ENCODE measurements at regions not wholly inside any gene's neighbourhood (a gene's known extent, or its start where the extent isn't known, plus 50 kb on each side); places are given as distances from the start of the nearest gene placed in this dataset.

DNA sequence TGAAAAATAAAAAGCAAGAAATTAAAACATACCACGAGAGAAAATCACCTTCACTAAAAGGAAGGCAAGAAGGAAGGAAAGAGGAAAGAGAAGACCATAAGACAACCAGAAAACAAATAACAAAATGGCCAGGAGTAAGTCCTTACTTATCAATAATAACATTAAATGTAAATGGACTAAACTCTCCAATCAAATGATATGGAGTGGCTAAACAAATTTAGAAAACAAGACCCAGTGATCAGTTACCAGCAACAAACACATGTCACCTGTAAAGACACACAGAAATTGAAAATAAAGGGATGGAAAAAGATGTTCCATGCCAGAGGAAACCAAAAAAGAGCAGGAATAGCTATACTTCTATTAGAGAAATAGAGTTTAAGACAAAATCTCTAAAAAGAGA is 85.0 kb upstream of the SLC38A4 start:
- no peak for DNase-seq (ENCODE audit: low read depth, low spot score)

DNA sequence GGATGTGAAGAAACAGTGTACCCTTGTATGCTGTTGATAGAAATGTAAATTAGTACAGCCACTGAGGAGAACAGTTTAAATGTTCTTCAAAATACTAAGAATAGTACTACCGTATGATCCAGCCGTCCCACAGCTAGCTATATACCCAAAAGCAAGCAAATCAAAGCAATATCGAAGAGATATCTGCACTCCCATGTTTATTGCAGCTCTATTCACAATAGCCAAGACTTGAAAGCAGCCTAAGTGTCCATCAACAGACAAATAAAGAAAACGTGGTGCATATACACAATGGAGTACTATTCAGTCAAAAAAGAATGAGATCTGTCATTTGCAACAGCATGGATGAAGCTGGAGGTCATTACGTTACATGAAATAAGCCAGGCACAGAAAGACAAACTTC is 88.5 kb upstream of the SLC38A4 start:
- DNase-seq (ENCODE audit: low read depth, low spot score): no peak

DNA sequence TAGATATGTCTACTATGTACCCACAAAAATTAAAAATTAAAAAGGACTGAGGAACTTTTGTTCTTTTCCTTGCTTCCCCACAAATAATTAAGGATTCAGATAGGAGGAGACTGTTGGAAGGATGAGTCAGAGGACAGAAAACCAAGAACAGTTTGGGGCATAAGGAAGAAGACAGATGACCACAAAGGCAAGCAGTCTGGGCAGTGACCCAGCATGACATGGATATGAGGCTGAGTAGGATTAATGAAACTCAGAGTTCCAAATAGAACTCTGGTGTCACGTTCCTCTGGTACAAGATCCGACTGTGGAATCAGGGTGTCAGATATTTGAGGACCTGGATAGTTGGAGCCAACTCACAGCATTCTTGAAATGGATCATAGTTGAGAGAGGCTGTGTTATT is 89.3 kb upstream of the SLC38A4 start:
- DNase-seq (ENCODE audit: low read depth, low spot score): peak; percentile 77

DNA sequence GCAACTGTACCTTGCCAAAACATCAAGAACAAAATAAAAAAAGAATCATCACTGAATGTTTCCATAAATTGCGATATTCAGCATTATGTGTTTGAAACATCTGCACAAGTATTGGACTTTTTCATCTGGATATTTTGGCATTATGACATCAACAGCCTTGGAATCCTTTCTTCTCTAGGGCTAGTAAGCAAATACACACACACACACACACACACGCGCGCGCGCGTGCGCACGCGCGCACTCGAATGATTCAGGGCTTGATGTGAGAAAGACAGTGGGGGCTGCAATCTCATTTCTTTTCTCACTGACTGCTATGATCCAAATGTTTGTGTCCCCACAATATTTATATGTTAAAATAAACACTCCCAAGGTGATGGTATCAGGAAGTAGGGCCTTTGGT is 90.0 kb upstream of the SLC38A4 start:
- DNase-seq (ENCODE audit: low read depth, low spot score): peak; percentile 33

DNA sequence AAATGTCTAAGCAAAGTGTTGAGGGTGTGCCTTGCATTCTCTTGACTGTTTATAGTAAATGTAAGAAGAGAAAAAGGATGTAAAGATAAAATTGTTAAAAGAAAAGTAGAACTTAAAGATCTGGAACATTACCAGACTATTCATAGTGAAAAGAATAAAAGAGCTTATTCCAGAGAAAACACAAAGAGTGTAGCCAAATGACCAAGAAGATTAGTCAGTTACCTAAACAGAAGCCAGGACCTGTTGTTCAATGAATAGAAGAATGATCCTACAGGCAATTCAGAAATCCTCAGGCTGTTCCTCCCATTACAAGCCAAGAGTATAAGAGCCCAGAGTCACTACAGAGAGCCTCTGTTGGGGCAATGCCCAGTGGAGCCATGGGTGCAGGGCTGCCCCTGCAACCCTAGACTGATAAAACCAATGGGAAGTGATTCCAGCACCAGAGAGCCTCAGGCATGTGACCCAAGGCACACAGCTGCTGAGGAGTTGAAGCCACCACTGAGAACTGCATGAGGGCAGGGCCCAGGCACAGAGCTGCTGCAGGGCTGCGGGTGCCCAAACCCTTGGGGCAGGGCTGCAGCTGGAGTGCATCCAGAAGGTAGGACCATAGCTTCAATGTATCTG is 91.1 kb upstream of the SLC38A4 start:
- DNase-seq (ENCODE audit: low read depth, low spot score): no peak

DNA sequence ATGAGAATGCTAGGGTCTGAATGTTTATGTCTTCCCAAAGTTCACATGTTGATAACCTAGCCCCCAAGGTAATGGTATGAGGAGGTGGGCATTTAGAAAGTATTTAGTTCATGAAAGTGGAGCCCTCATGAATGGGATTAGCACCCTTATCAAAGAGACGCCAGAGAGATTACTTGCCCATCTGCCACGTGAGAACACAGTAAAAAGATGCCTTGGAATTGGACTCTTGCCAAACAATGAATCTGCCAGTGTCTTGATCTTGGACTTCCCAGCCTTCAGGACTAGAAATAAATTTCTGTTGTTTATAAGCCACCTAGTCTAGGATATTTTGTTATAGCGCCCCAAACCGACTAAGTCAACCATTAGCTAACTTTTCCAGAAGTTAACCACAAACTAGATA is 92.0 kb upstream of the SLC38A4 start:
- no peak for DNase-seq (ENCODE audit: low read depth, low spot score)

DNA sequence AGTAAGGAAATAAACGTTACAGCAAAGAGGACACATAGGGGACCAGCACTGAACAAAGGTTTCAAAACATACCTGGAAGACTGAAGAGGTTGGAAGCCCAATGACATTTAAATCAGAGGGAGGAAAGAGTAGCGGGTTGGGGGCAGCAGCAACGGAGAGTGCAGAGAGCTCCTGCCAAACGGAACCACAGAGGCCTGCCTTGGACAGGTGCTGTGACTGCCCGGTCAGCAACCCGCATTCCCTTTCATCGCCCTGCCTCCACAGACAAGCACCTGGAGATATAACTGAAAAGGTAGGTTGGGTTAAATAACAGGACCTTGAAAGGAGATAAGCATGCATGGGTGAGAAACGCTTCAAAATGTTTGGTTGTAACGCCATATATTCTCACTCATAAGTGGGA is 92.8 kb upstream of the SLC38A4 start:
- no peak for DNase-seq (ENCODE audit: low read depth, low spot score)

DNA sequence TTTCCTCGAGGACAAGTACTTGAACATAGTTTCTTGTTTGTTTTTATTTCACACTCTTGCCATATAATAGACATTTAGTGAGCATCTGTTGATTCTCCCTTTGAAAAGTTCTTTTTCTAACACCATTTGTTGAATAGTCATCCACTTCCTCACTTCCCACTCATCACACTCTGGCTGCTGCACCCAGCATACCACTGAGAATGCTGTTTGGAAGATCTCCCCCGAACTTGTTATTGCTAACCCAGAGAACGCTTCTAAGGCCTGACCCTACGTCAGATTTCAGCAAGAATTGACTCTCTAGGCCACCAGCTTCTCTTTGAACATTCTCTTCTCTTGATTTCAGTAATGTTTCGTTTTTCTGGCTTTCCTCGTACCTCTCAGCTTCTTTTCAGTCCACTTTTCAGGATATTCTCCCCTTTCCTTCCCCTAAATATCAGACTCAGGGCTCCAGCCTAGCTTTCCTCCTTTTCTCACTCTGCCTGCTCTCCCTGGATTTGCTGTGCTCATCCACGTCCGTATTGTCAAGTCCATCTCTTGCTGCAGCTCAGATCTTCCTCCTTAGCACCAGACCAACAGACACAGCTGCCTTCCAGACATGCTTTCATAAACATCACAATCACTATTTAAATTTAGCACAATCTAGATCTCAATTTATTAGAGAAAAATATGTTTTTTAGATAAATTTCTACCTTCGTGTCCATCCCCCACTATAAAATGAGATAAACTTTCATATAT is 94.0 kb upstream of the SLC38A4 start:
- DNase-seq (ENCODE audit: low read depth, low spot score): no peak

DNA sequence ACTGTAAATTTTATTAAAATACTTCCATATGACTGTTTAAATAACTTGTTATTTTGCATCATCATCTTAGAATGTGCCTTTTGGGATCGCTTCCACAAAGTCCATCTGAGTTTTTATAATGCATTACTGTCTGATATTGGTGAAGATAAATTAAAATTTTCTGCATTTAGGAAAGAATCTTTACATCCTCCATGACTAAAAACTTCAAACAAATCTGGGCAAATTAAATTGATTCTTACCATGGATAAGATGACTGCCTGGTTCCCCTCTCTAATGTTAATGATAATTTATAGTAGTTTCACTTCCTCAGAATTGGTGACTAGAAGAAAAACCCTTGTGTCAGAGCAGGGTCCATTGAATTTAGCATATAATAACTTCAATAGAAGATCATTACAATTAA is 94.7 kb upstream of the SLC38A4 start:
- no peak for DNase-seq (ENCODE audit: low read depth, low spot score)

DNA sequence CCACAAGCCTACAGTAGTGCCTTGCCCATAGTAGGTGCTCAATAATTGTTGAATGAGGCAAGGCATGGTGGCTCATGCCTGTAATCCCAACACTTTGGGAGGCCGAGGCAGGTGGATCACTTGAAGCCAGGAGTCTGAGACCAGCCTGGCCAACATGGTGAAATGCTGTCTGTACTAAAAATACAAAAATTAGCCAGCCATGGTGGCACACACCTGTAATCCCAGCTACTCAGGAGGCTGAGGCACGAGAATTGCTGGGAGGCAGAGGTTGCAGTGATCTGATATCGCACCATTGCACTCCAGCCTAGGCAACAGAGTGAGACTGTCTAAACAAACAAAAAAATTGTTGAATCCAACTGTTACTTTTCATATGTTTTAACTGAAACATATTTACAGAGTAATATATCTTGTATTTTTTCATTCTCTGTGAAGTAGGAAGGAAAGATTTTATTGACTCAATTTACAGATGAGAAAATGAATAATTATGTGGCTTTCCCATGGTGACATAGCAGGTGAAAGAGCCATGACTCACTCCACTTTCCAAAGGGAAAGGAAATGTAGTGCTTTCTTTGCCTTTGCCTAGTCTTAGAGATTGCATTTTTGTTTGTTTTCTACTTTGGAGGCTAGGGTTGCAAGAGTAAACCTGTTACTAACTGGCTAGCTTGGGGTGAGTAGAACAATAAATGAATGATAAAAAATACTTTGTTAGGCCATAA is 95.4 kb upstream of the SLC38A4 start:
- peak; percentile 57 for DNase-seq (ENCODE audit: low read depth, low spot score)

DNA sequence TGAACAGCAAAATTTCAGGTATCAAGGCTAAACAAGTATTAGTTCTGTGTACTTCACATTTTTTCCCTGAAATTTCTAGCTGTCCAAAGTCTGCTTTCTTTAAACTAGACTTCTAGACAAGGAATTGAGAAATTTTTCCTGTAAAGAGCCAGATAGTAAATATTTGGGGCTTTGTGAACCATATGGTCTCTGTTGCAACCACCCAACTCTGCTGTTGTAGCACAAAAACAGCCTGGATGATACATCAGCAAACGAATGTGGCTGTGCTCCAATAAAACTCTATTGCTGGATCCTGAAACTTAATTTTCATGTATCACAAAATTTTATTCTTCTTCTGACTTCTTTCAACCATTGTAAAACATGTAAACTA is 96.0 kb upstream of the SLC38A4 start:
- DNase-seq (ENCODE audit: low read depth, low spot score): no peak

DNA sequence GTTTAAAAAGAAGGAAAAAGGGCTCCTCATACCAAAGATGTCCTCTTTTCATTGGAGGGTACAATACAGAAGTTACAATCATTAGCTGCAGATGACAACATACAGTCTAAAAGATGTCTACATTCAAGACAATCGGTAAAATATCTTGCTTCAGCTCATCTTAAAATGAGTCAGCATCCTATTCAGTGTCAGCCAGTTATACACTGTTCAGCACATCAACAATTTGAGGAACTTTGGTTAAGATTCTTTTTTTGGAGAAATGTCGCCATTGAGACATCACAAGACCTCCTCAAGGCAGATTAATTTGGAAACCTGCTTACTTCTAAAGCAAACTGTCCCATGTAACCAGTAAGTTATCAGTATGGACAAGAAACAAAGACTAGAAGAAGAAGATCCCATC is 100.7 kb upstream of the SLC38A4 start:
- no peak for DNase-seq (ENCODE audit: low read depth, low spot score)

DNA sequence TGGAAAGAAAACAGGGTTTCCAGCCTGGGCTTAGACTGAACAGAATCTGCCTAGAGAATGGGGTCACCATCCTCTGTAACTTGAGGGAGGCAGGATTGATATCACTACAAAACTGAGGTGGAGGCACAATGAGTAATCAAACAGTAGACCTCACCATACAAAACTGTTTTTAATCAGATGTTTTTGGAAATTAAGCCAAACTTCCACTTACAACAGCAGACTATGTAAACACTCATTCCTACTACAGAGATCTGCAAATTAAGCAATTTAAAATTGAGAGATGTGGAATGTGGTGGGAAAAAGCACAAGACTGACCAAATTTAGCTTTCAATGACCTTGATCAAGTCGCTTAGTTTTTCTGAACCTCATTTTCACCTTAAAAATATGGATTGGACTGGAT is 104.3 kb upstream of the SLC38A4 start:
- DNase-seq (ENCODE audit: low read depth, low spot score): no peak

DNA sequence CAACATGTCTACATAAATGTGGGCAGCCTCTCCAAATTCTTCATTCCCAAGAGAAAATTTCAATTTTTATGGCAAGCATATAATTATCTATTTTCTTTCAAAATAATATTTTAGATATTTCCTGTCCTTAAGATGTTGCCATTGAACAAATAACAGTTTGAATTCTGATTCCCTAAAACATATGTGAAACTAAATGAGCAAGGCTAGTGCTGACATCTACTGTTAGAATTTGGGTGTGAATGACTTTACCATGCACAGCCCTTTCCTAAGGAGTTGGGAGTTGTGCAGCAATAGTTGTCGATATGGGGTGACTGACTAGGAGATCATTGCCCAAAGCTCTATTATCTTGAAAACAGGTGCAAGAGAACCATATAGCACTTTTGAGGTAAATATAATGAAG is 108.2 kb upstream of the SLC38A4 start:
- DNase-seq (ENCODE audit: low read depth, low spot score): peak; percentile 66

DNA sequence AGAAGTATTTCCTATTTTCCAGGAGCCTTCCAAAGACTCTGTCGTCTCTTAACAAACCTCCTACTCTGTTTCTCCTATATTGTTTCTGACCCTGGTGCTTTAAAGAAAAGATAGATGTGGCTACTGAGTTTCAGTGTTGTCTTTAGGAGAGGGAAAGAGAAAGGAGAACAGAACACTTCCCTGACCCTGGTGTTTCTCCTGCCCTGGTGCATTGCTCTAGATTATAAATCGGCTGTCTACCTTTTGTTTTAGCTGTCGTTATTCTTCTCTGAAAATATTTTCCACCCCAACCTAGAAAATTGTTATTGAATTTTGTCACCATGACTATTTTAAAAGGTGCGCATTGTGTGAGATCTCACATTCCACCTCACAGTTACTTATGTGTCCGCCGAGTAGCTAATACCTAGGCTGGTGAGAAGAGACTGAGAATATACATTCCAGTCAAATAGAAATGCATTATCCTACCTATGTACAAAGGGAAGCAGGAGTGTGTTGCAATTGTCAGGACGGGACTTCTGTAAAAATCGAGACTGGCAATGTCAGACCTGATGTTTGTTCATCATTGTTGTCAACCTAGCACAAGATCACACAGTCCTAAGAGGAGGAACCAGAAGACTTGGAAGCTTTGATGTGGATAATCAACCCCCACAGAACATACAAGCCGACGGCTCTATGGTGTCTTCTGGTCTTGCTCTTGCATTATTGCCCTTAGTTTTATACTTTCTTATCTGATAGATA is 108.7 kb upstream of the SLC38A4 start:
- no peak for DNase-seq (ENCODE audit: low read depth, low spot score)

DNA sequence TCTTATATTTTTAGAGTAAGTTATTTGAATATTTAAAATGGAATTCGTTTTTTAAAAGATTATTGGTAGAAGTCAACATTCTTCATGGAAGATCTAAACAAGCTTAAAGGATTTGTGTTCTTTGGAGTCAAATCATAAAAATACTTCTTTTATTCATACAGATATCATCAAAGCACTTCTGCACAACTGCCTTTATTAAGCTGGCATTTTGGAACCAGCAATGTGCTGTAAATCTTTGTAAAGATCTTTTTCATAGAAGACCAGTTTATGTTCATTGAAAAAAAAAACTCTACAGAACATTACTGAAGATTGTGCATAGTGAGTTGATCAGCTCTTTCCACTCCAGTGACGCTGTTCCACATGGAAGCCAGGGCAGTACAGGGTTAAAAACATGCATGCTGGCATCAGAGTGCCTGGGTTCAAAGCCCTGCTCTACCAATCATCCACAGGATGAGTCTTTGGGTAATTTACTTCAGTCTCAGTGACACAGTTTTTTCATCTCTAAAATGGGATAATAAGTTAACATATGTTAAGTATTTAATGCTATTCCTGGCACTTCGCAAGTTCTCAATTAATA is 109.6 kb upstream of the SLC38A4 start:
- DNase-seq (ENCODE audit: low read depth, low spot score): no peak

DNA sequence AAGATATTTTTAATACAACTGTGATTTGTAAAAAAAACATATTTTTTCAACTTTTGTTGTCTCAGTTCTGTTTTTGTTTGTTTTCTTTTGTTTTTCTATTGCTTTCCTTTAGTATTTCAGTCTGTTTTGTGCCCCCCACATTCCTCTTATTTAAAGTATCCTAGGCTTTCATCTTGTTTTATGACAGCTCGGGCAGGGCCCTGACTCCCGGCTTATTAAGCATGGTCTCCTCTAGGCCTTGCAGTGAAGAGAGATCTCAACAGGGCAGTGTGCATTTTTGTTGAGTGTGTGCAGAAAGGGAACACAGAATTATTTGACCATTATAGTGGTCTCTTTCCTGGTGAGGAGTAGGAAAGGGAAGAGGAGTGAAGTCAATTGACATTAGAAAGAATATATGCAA is 110.2 kb upstream of the SLC38A4 start:
- DNase-seq (ENCODE audit: low read depth, low spot score): no peak

DNA sequence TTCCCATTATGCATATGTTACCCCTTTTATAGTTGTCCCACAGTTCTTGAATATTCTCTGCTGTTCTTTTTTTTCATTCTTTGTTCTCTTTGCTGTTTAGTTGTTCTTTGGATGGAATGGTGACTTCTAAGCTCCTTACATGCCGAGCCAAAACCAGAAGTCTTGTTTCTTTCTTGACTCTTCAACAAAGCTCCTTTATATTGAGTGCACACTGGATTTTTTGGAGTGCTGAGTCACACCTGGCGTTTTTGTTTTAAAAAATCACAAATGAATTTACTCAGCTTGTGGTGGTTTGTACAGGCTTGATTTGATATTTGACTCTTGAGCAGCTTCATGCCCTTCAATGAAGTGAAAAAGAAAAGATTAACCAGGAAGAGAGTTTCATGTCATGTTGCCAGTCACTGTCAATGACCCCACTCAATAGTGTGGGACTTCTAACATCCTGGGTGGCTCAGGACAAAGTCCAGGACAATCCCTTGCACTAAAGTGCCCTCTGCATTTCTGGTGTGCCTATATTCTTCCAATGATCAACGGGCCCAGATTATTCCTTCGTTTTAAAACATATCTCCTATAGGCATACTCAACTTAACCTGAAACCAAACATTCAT is 112.4 kb upstream of the SLC38A4 start:
- peak; percentile 32 for DNase-seq (ENCODE audit: low read depth, low spot score)

DNA sequence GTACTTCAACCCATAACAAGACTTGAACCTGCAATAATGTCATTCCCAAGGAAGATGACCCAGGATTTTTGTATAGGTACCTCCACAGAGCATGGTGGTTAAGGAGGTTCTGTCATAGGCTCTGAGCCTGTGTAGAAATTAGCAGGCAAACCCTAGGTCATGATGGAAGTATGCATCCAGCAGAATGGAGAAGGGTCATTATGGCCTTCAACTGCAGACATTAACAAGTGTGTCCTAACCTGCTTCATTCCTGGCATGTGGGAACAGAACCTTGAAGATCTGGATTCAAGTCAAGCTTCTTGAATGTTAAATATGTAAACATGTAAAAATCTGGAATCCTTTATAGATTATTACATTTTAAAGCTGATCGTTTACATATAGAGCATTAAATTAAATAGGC is 116.2 kb upstream of the SLC38A4 start:
- no peak for DNase-seq (ENCODE audit: low read depth, low spot score)

DNA sequence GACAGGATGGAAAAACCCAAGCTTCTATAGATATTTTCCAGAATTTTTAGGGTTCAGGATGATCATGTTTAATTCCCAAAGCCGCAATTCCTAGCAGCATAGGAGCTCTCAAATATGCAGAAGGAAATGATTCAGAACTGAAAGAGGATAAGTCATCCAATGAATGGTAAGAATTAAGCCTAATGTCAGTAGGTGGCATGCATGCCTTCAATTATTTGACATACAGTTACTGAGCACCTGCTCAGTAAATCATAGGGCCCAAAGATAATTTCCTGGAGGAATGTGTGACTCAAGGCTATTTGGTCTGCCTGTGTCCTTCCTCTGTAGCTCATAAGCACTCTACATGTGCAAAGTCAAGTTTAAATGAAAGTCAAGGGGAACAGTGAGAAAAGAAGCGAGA is 116.8 kb upstream of the SLC38A4 start:
- no peak for DNase-seq (ENCODE audit: low read depth, low spot score)

DNA sequence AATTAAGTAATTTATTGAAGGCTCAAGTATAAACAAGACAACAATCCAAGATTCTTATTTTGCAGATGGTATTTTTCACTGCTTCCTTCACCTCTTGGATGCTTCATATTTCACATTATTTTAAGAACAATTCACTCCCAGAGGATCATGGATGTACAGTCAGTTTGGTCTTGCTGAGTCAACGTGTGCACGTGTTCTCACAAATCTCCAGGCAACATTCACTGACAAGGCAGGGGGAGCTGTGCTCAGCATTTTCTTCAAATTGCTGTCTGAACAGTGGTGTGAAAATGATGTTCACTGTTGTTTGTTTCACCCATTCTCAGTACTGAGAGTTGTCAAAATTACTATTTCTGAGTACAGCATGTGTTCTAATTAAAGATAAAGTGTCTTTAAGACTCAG is 118.3 kb upstream of the SLC38A4 start:
- DNase-seq (ENCODE audit: low read depth, low spot score): peak; percentile 48

DNA sequence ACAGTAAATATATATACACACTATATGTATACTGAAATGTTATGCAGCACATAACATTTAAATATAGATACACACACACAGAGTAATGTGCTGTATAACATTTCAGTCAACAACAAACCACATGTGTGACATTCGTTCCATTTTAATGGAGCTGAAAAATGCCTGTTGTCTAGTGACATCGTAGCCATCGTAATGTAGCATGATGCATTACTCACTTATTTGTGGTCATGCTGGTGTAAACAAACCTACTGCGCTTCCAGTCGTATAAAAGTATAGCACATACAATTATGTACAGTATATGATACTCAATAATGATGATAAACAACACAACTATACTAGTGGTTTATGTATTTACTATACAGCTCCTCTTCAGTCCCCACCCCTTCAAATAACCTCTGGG is 119.0 kb upstream of the SLC38A4 start:
- DNase-seq (ENCODE audit: low read depth, low spot score): no peak

All from astrocyte of the hippocampus (primary cell).